HG02642 (cell line): ENCODE measurements at regions not wholly inside any gene's neighbourhood (a gene's known extent, or its start where the extent isn't known, plus 50 kb on each side); places are given as distances from the start of the nearest gene placed in this dataset.
"Not testable (repeated sequence)": the region's sequence is repeated elsewhere in the genome, so short reads cannot be mapped to it uniquely, and the experiment has no call there.

Experiments
- ATAC-seq: cut with Tn5 transposase; IDR thresholded peaks from one replicate; pipeline ENCODE4 v1.9.1; 2021; ENCODE audit warnings: mild to moderate bottlenecking; ENCODE audit not compliant: unreplicated experiment, poor library complexity

GRCh38 chr21:8377093-8377841 is 2144.1 kb upstream of the TPTE start:
- ATAC-seq: peak; percentile 66

GRCh38 chr21:8380419-8381079 is 2140.8 kb upstream of the TPTE start:
- ATAC-seq: peak; percentile 54

GRCh38 chr21:8388169-8388939 is 2133.0 kb upstream of the TPTE start:
- not testable (repeated sequence) for ATAC-seq

GRCh38 chr21:8388940-8389238 is 2132.5 kb upstream of the TPTE start:
- not testable (repeated sequence) for ATAC-seq

GRCh38 chr21:8390550-8391171 is 2130.7 kb upstream of the TPTE start:
- ATAC-seq: not testable (repeated sequence)

GRCh38 chr21:8394380-8394779 is 2127.0 kb upstream of the TPTE start:
- ATAC-seq: not testable (repeated sequence)

- not testable (repeated sequence) for ATAC-seq
These were observed 2125.4 kb upstream of the TPTE start for GRCh38 chr21:8395992-8396391.

- not testable (repeated sequence) for ATAC-seq
These were observed 2122.4 kb upstream of the TPTE start for GRCh38 chr21:8398870-8399437.

GRCh38 chr21:8399866-8400265 is 2121.5 kb upstream of the TPTE start:
- not testable (repeated sequence) for ATAC-seq

GRCh38 chr21:8401799-8402198 is 2119.6 kb upstream of the TPTE start:
- not testable (repeated sequence) for ATAC-seq

GRCh38 chr21:8406331-8406730 is 2115.1 kb upstream of the TPTE start:
- ATAC-seq: not testable (repeated sequence)

- ATAC-seq: not testable (repeated sequence)
These were observed 2110.2 kb upstream of the TPTE start for GRCh38 chr21:8411139-8411671.

GRCh38 chr21:8419925-8420560 is 2101.3 kb upstream of the TPTE start:
- peak; percentile 81 for ATAC-seq

GRCh38 chr21:8427790-8428667 is 2093.4 kb upstream of the TPTE start:
- ATAC-seq: peak; percentile 49

GRCh38 chr21:8428668-8429456 is 2092.5 kb upstream of the TPTE start:
- ATAC-seq: peak; percentile 71

- ATAC-seq: not testable (repeated sequence)
These were observed 2086.7 kb upstream of the TPTE start for GRCh38 chr21:8434710-8435109.

GRCh38 chr21:8443093-8443492 is 2078.3 kb upstream of the TPTE start:
- ATAC-seq: not testable (repeated sequence)

- not testable (repeated sequence) for ATAC-seq
These were observed 2071.6 kb upstream of the TPTE start for GRCh38 chr21:8449807-8450206.
